CD4-positive, CD25-positive, alpha-beta regulatory T cell (primary cell): ENCODE measurements at regions not wholly inside any gene's neighbourhood (a gene's known extent, or its start where the extent isn't known, plus 50 kb on each side); places are given as distances from the start of the nearest gene placed in this dataset.
A peak's percentile ranks its signal among the peaks of the same experiment; 100 is the strongest.

ENCODE experiments used
- ATAC-seq, 2 donors: fragments of 150-1000 bp; cut with Tn5 transposase; one replicate each; pipeline ENCODE4 v1.10.0; 2021; ENCODE audit warnings: low read depth in 2 of 2, moderate number of reproducible peaks in 2 of 2, moderate library complexity in 1 of 2
- DNase-seq, 3 donors: peaks; one replicate each; pipeline versions ENCODE4 v3.0.0 to v3.0.0-alpha.2; 2012 to 2022; ENCODE audit warnings: mixed read lengths in 1 of 3
- H3K27ac ChIP-seq: one replicate; pipeline ENCODE4 v1.7.0; 2013; ENCODE audit warnings: mild to moderate bottlenecking, low read length; ENCODE audit not compliant: insufficient read depth, poor library complexity, severe bottlenecking
- H3K27me3 ChIP-seq: one replicate; pipeline ENCODE4 v1.7.0; 2013; ENCODE audit warnings: low read length; ENCODE audit not compliant: control insufficient read depth, insufficient read depth
- H3K36me3 ChIP-seq: one replicate; pipeline ENCODE4 v1.7.0; 2013; ENCODE audit warnings: mild to moderate bottlenecking, low read length, moderate library complexity; ENCODE audit not compliant: control insufficient read depth, insufficient read depth
- H3K4me1 ChIP-seq: 2 replicates; pipeline ENCODE4 v1.7.0; 2013; ENCODE audit warnings: mild to moderate bottlenecking, low read length; ENCODE audit not compliant: insufficient read depth, control insufficient read depth, poor library complexity, severe bottlenecking
- H3K4me3 ChIP-seq: one replicate; pipeline ENCODE4 v1.7.0; 2013; ENCODE audit warnings: low read depth, mild to moderate bottlenecking, low read length, moderate library complexity
- H3K9me3 ChIP-seq, 2 experiments: 1 replicate in 1 of 2; 2 replicates in 1 of 2; pipeline ENCODE4 v1.7.0; 2013; ENCODE audit warnings: low read length in 2 of 2, mild to moderate bottlenecking in 1 of 2, moderate library complexity in 1 of 2; ENCODE audit not compliant: control insufficient read depth in 2 of 2
- H3K27ac Mint-ChIP-seq, 3 donors: one replicate each; pipeline ENCODE4 v1.8.0; 2020 to 2022; ENCODE audit warnings: mild to moderate bottlenecking in 3 of 3, mixed read lengths in 3 of 3, moderate library complexity in 2 of 3
- H3K27me3 Mint-ChIP-seq: one replicate; pipeline ENCODE4 v1.8.0; 2022; ENCODE audit warnings: mild to moderate bottlenecking, mixed read lengths
- H3K36me3 Mint-ChIP-seq: one replicate; pipeline ENCODE4 v1.8.0; 2020; ENCODE audit warnings: mixed read lengths
- H3K4me1 Mint-ChIP-seq, 4 donors: one replicate each; pipeline ENCODE4 v1.8.0; 2020 to 2022; ENCODE audit warnings: mixed read lengths in 4 of 4, mild to moderate bottlenecking in 1 of 4
- H3K4me3 Mint-ChIP-seq, 4 donors: one replicate each; pipeline ENCODE4 v1.8.0; 2020 to 2022; ENCODE audit warnings: mild to moderate bottlenecking in 4 of 4, mixed read lengths in 4 of 4, moderate library complexity in 3 of 4
- H3K9me3 Mint-ChIP-seq, 7 donors: one replicate each; pipeline ENCODE4 v1.8.0; 2020 to 2022; ENCODE audit warnings: mixed read lengths in 7 of 7, mild to moderate bottlenecking in 3 of 7, moderate library complexity in 2 of 7

GRCh38 chr2:43092520-43093179 is 133.8 kb downstream of the ZFP36L2 start:
- H3K36me3 Mint-ChIP-seq: peaks cover 8% of the 10 kb centered on the region

GRCh38 chr2:43090317-43090716 is 136.1 kb downstream of the ZFP36L2 start:
- Histone ChIP-seq H3K4me1 (no peaks in the 10 kb centered on the region), H3K4me3 (no peak overlapping the region), H3K27me3 (no peaks in the 10 kb centered on the region), H3K27ac (no peak overlapping the region), H3K9me3 (peaks cover 0 to 8% of the 10 kb centered on the region in 2 experiments), H3K36me3 (no peaks in the 10 kb centered on the region)
- Mint-ChIP-seq H3K9me3 (peaks cover 0 to 11% (median 3%) of the 10 kb centered on the region in 7 donors), H3K4me1 (peaks cover 0 to 2% (median 0%) of the 10 kb centered on the region in 4 donors), H3K27ac (no peak overlapping the region), H3K4me3 (no peak overlapping the region), H3K27me3 (peaks cover 4% of the 10 kb centered on the region), H3K36me3 (no peaks in the 10 kb centered on the region)
- ATAC-seq: no peak
- no peak for DNase-seq

More at GRCh38 chr2:43092520-43093179, 133.8 kb downstream of the ZFP36L2 start:
- peaks cover 0 to 11% (median 5%) of the 10 kb centered on the region in 7 donors for H3K9me3 Mint-ChIP-seq
- ATAC-seq (no peak), DNase-seq (no peak)
- no peak overlapping the region for H3K4me3 Mint-ChIP-seq
- H3K4me3 ChIP-seq: no peak overlapping the region
- peaks cover 5% of the 10 kb centered on the region for H3K27me3 Mint-ChIP-seq
- no peak overlapping the region for H3K27ac ChIP-seq
- H3K4me1 ChIP-seq: no peaks in the 10 kb centered on the region
- peaks cover 3 to 8% of the 10 kb centered on the region in 2 experiments for H3K9me3 ChIP-seq
- H3K27me3 ChIP-seq: no peaks in the 10 kb centered on the region
- no peaks in the 10 kb centered on the region for H3K36me3 ChIP-seq
- no peak overlapping the region for H3K27ac Mint-ChIP-seq
- peaks cover 0 to 2% (median 0%) of the 10 kb centered on the region in 4 donors for H3K4me1 Mint-ChIP-seq

GRCh38 chr2:43088143-43089073 is 138.0 kb downstream of the ZFP36L2 start:
- DNase-seq: no peak
- Histone ChIP-seq H3K27ac (no peak overlapping the region), H3K9me3 (peaks cover 0 to 8% of the 10 kb centered on the region in 2 experiments), H3K4me3 (no peak overlapping the region), H3K27me3 (no peaks in the 10 kb centered on the region), H3K4me1 (no peaks in the 10 kb centered on the region), H3K36me3 (no peaks in the 10 kb centered on the region)
- Mint-ChIP-seq H3K27ac (no peak overlapping the region), H3K9me3 (peaks cover 0 to 11% (median 3%) of the 10 kb centered on the region in 7 donors), H3K4me3 (no peak overlapping the region), H3K4me1 (peaks cover 0 to 2% (median 0%) of the 10 kb centered on the region in 4 donors), H3K36me3 (no peaks in the 10 kb centered on the region), H3K27me3 (peaks cover 4% of the 10 kb centered on the region)
- no peak for ATAC-seq

- no peak overlapping the region for H3K27ac Mint-ChIP-seq
- H3K4me1 Mint-ChIP-seq: peaks cover 0 to 4% (median 0%) of the 10 kb centered on the region in 4 donors
- H3K27me3 Mint-ChIP-seq: peaks cover 4% of the 10 kb centered on the region
These were observed 139.0 kb downstream of the ZFP36L2 start for GRCh38 chr2:43087413-43087812.

GRCh38 chr2:43086451-43087221 is 139.8 kb downstream of the ZFP36L2 start:
- DNase-seq: no peak
- Histone ChIP-seq H3K27me3 (no peaks in the 10 kb centered on the region), H3K36me3 (no peaks in the 10 kb centered on the region), H3K4me1 (no peaks in the 10 kb centered on the region), H3K9me3 (peaks cover 0 to 8% of the 10 kb centered on the region in 2 experiments), H3K27ac (no peak overlapping the region), H3K4me3 (no peak overlapping the region)
- H3K4me3 Mint-ChIP-seq: no peak overlapping the region
- H3K9me3 Mint-ChIP-seq: peaks cover 0 to 11% (median 3%) of the 10 kb centered on the region in 7 donors
- ATAC-seq: no peak
- H3K27ac Mint-ChIP-seq: no peak overlapping the region
- no peaks in the 10 kb centered on the region for H3K36me3 Mint-ChIP-seq
- no peaks in the 10 kb centered on the region for H3K27me3 Mint-ChIP-seq
- peaks cover 0 to 4% (median 0%) of the 10 kb centered on the region in 4 donors for H3K4me1 Mint-ChIP-seq

More at GRCh38 chr2:43087413-43087812, 139.0 kb downstream of the ZFP36L2 start:
- DNase-seq: no peak
- H3K27me3 ChIP-seq: no peaks in the 10 kb centered on the region
- no peak overlapping the region for H3K4me3 ChIP-seq
- H3K9me3 Mint-ChIP-seq: peaks cover 0 to 11% (median 3%) of the 10 kb centered on the region in 7 donors
- no peaks in the 10 kb centered on the region for H3K36me3 ChIP-seq
- no peaks in the 10 kb centered on the region for H3K4me1 ChIP-seq
- H3K36me3 Mint-ChIP-seq: no peaks in the 10 kb centered on the region
- H3K9me3 ChIP-seq: peaks cover 0 to 8% of the 10 kb centered on the region in 2 experiments
- ATAC-seq: no peak
- no peak overlapping the region for H3K4me3 Mint-ChIP-seq
- no peak overlapping the region for H3K27ac ChIP-seq

- no peaks in the 10 kb centered on the region for H3K36me3 ChIP-seq
- H3K9me3 ChIP-seq: peaks cover 0 to 8% of the 10 kb centered on the region in 2 experiments
- H3K36me3 Mint-ChIP-seq: no peaks in the 10 kb centered on the region
- no peak overlapping the region for H3K27ac ChIP-seq
- no peaks in the 10 kb centered on the region for H3K4me1 ChIP-seq
- ATAC-seq: no peak
- H3K4me1 Mint-ChIP-seq: peaks cover 0 to 4% (median 0%) of the 10 kb centered on the region in 4 donors
- H3K4me3 Mint-ChIP-seq: no peak overlapping the region
- H3K27me3 Mint-ChIP-seq: no peaks in the 10 kb centered on the region
- no peak overlapping the region for H3K4me3 ChIP-seq
- peaks cover 0 to 10% (median 3%) of the 10 kb centered on the region in 7 donors for H3K9me3 Mint-ChIP-seq
- H3K27ac Mint-ChIP-seq: no peak overlapping the region
- DNase-seq: no peak
- no peaks in the 10 kb centered on the region for H3K27me3 ChIP-seq
These were observed 140.5 kb downstream of the ZFP36L2 start for GRCh38 chr2:43085929-43086328.

GRCh38 chr2:43085505-43085904 is 140.9 kb downstream of the ZFP36L2 start:
- Mint-ChIP-seq H3K4me3 (no peak overlapping the region), H3K27ac (peak overlapping the region in 1 of 3 donors; percentile 13), H3K27me3 (no peaks in the 10 kb centered on the region), H3K9me3 (peaks cover 0 to 6% (median 3%) of the 10 kb centered on the region in 7 donors), H3K36me3 (no peaks in the 10 kb centered on the region), H3K4me1 (peaks cover 0 to 4% (median 0%) of the 10 kb centered on the region in 4 donors)
- DNase-seq (no peak), ATAC-seq (peak in 1 of 2 donors; percentile 12)
- Histone ChIP-seq H3K27me3 (no peaks in the 10 kb centered on the region), H3K4me3 (no peak overlapping the region), H3K4me1 (no peaks in the 10 kb centered on the region), H3K36me3 (no peaks in the 10 kb centered on the region), H3K27ac (no peak overlapping the region), H3K9me3 (peaks cover 0 to 4% of the 10 kb centered on the region in 2 experiments)
